Smooth muscle cell (in vitro differentiated cells): ENCODE measurements at regions not wholly inside any gene's neighbourhood (a gene's known extent, or its start where the extent isn't known, plus 50 kb on each side); places are given as distances from the start of the nearest gene placed in this dataset.
"Not testable (repeated sequence)": the region's sequence is repeated elsewhere in the genome, so short reads cannot be mapped to it uniquely, and the experiment has no call there.

ENCODE experiments used
- DNase-seq: peaks from one replicate; lab custom pipeline; 2025; ENCODE audit not compliant: unreplicated experiment; lab: John Stamatoyannopoulos, UW
- H2AFZ ChIP-seq: fragments of 200-600 bp; sonication (generic); 2 replicates; pipeline ENCODE4 v1.6.0; 2016; ENCODE audit warnings: antibody characterized with exemption, low read depth, mild to moderate bottlenecking
- H3F3A ChIP-seq: fragments of 200-600 bp; sonication (generic); 2 replicates; pipeline ENCODE4 v1.6.0; 2017; ENCODE audit warnings: antibody characterized with exemption, low read depth
- H3K27ac ChIP-seq: fragments of 200-600 bp; sonication (generic); 2 replicates; pipeline ENCODE4 v1.5.1; 2016; ENCODE audit warnings: low read depth, mild to moderate bottlenecking
- H3K27me3 ChIP-seq: fragments of 200-600 bp; sonication (generic); 2 replicates; pipeline ENCODE4 v1.6.1; 2016; ENCODE audit warnings: low read depth, mild to moderate bottlenecking
- H3K36me3 ChIP-seq: fragments of 200-600 bp; sonication (generic); 2 replicates; pipeline ENCODE4 v1.5.1; 2016; ENCODE audit warnings: low read depth
- H3K4me1 ChIP-seq: fragments of 200-600 bp; sonication (generic); 2 replicates; pipeline ENCODE4 v1.5.1; 2016; ENCODE audit warnings: low read depth
- H3K4me2 ChIP-seq: fragments of 200-600 bp; sonication (generic); 2 replicates; pipeline ENCODE4 v1.6.0; 2016; ENCODE audit warnings: mild to moderate bottlenecking
- H3K4me3 ChIP-seq: fragments of 200-600 bp; sonication (generic); 2 replicates; pipeline ENCODE4 v1.5.1; 2016; ENCODE audit warnings: mild to moderate bottlenecking
- H3K79me2 ChIP-seq: fragments of 200-600 bp; sonication (generic); 2 replicates; pipeline ENCODE4 v1.6.0; 2016; ENCODE audit warnings: low read depth, mild to moderate bottlenecking
- H3K9ac ChIP-seq: fragments of 200-600 bp; sonication (generic); 2 replicates; pipeline ENCODE4 v1.6.0; 2016; ENCODE audit warnings: low read depth
- H3K9me3 ChIP-seq: fragments of 200-600 bp; sonication (generic); replicated peaks from 2 replicates; pipeline ENCODE4 v1.5.1; 2016; ENCODE audit warnings: low read depth
- H4K20me1 ChIP-seq: fragments of 200-600 bp; sonication (generic); 2 replicates; pipeline ENCODE4 v1.6.0; 2016; ENCODE audit warnings: low read depth
- WGBS: methylation state at CpG from one replicate; pipeline ENCODE4 v1.1.7; 2016; ENCODE audit warnings: low lambda C conversion rate; 5-methylcytosine and 5-hydroxymethylcytosine counted together
- TF ChIP-seq, protein P1 (sequence below): fragments of 200-600 bp; sonication (generic); IDR thresholded peaks from 2 replicates; pipeline ENCODE4 v1.5.1; 2017; ENCODE audit warnings: borderline replicate concordance, mild to moderate bottlenecking, antibody characterized with exemption; ENCODE audit not compliant: insufficient read depth, poor library complexity, severe bottlenecking

DNA sequence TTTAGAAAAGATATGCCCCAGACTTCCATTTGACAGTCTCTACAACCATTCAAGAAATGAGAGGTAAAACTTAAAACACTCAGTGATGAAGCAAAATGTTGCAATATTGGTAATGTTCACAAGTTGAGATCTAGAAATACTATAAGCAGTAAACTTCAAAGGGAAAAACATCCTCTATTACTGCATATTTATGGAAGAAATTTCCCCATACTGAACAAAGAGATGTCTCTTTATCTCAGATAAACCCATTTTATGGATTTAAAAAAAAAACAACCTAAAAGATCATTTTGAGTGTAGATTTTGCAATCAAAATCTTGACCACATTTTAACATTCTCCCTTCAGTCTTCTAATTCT is 177.8 kb upstream of the TAB2 start:
- H3K4me2 ChIP-seq = no peak overlapping the region
- H3K9me3 ChIP-seq = no peaks in the 10 kb centered on the region
- H3K27ac ChIP-seq = no peak overlapping the region
- H3K79me2 ChIP-seq = no peaks in the 10 kb centered on the region
- peaks cover 5% of the 10 kb centered on the region for H3K4me1 ChIP-seq
- no peaks in the 10 kb centered on the region for H4K20me1 ChIP-seq
- H2AFZ ChIP-seq = peak overlapping the region; percentile 56
- H3K27me3 ChIP-seq = no peaks in the 10 kb centered on the region
- TF ChIP-seq, protein P1, sequence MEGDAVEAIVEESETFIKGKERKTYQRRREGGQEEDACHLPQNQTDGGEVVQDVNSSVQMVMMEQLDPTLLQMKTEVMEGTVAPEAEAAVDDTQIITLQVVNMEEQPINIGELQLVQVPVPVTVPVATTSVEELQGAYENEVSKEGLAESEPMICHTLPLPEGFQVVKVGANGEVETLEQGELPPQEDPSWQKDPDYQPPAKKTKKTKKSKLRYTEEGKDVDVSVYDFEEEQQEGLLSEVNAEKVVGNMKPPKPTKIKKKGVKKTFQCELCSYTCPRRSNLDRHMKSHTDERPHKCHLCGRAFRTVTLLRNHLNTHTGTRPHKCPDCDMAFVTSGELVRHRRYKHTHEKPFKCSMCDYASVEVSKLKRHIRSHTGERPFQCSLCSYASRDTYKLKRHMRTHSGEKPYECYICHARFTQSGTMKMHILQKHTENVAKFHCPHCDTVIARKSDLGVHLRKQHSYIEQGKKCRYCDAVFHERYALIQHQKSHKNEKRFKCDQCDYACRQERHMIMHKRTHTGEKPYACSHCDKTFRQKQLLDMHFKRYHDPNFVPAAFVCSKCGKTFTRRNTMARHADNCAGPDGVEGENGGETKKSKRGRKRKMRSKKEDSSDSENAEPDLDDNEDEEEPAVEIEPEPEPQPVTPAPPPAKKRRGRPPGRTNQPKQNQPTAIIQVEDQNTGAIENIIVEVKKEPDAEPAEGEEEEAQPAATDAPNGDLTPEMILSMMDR = no peak
- no peaks in the 10 kb centered on the region for H3F3A ChIP-seq
- no peak for DNase-seq
- no peaks in the 10 kb centered on the region for H3K36me3 ChIP-seq
- no peak overlapping the region for H3K4me3 ChIP-seq
- H3K9ac ChIP-seq = no peak overlapping the region

GRCh38 chr6:149140137-149140909 is 177.2 kb upstream of the TAB2 start:
- Histone ChIP-seq H3F3A (no peaks in the 10 kb centered on the region), H3K4me2 (no peak overlapping the region), H3K9ac (no peak overlapping the region), H3K79me2 (no peaks in the 10 kb centered on the region), H2AFZ (peak overlapping the region; percentile 56), H3K4me3 (no peak overlapping the region), H3K4me1 (peaks cover 2% of the 10 kb centered on the region), H4K20me1 (no peaks in the 10 kb centered on the region), H3K36me3 (no peaks in the 10 kb centered on the region), H3K27ac (no peak overlapping the region), H3K27me3 (no peaks in the 10 kb centered on the region), H3K9me3 (no peaks in the 10 kb centered on the region)
- WGBS = 56% methylated on average over 12 of the region's 12 CpGs
- TF ChIP-seq, protein P1 = no peak
- no peak for DNase-seq

- Histone ChIP-seq H3K4me3 (no peak overlapping the region), H3K79me2 (no peaks in the 10 kb centered on the region), H3F3A (no peaks in the 10 kb centered on the region), H3K4me1 (no peaks in the 10 kb centered on the region), H3K9ac (no peak overlapping the region), H3K27me3 (no peaks in the 10 kb centered on the region), H3K36me3 (no peaks in the 10 kb centered on the region), H3K27ac (no peak overlapping the region), H2AFZ (peak overlapping the region; percentile 56), H3K9me3 (no peaks in the 10 kb centered on the region), H3K4me2 (no peak overlapping the region), H4K20me1 (no peaks in the 10 kb centered on the region)
- DNase-seq = no peak
- TF ChIP-seq, protein P1 = no peak
- 88% methylated on average over 1 of the region's 1 CpG for WGBS
Observed at GRCh38 chr6:149140910-149141290, 176.6 kb upstream of the TAB2 start.

DNA sequence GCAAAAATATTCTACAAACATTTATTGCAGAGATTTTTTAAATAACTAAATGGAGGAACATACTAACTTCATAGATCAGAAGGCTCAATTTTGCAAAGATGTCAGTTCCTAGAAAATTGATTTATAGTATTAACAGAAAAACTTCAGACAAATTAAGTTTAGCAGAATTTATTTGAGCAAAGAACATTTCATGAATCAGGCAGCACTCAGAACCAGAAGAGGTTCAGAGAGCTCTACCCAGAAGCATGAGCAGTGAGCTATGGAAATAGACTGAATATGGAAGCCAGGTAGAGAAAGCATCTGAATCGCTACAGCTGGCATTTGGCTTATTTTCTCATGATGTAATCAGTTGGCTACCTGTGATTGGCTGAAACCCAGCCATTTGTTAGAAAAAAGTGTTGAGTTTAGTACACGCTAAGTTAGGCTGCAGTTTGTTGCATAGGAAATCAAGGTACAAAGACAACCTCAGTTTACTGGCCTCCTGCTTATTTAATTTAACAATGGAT is 174.5 kb upstream of the TAB2 start:
- WGBS = 76% methylated on average over 2 of the region's 2 CpGs
- no peak overlapping the region for H3K27ac ChIP-seq
- H3F3A ChIP-seq = no peaks in the 10 kb centered on the region
- no peaks in the 10 kb centered on the region for H3K9me3 ChIP-seq
- no peak overlapping the region for H3K4me2 ChIP-seq
- TF ChIP-seq, protein P1 = no peak
- H2AFZ ChIP-seq = no peak overlapping the region
- no peaks in the 10 kb centered on the region for H4K20me1 ChIP-seq
- no peaks in the 10 kb centered on the region for H3K79me2 ChIP-seq
- H3K36me3 ChIP-seq = no peaks in the 10 kb centered on the region
- H3K27me3 ChIP-seq = no peaks in the 10 kb centered on the region
- no peak overlapping the region for H3K4me3 ChIP-seq
- DNase-seq = no peak
- no peak overlapping the region for H3K9ac ChIP-seq
- H3K4me1 ChIP-seq = no peaks in the 10 kb centered on the region

- not testable (repeated sequence) for DNase-seq, H3K9me3 ChIP-seq, H3K27me3 ChIP-seq
Observed at GRCh38 chr6:149145800-149146199, 171.7 kb upstream of the TAB2 start.

More at GRCh38 chr6:149145800-149146199, 171.7 kb upstream of the TAB2 start:
- H3K36me3 ChIP-seq, H3K79me2 ChIP-seq, H3K27ac ChIP-seq, H3K9ac ChIP-seq, H3K4me2 ChIP-seq, H4K20me1 ChIP-seq, H3F3A ChIP-seq, H2AFZ ChIP-seq, H3K4me3 ChIP-seq, H3K4me1 ChIP-seq: not testable (repeated sequence)
